Keratinocyte (primary cell): ENCODE measurements at regions not wholly inside any gene's neighbourhood (a gene's known extent, or its start where the extent isn't known, plus 50 kb on each side); places are given as distances from the start of the nearest gene placed in this dataset.
"Not testable (repeated sequence)": the region's sequence is repeated elsewhere in the genome, so short reads cannot be mapped to it uniquely, and the experiment has no call there.

Experiments
- DNase-seq: peaks from one replicate; pipeline ENCODE4 v3.0.0-alpha.2; 2011; ENCODE audit warnings: low read depth, missing footprints, low spot score
- FAIRE-seq: peaks from 2 replicates; lab custom pipeline; 2011; peaks lifted over from hg19 to GRCh38; lab: Jason Lieb, UNC
- H2AFZ ChIP-seq: 2 replicates; pipeline ENCODE4 v1.6.0; 2012; ENCODE audit warnings: low read length, control low read depth, inconsistent platforms; ENCODE audit not compliant: control insufficient read depth
- H3K27ac ChIP-seq: 2 replicates; pipeline ENCODE4 v1.5.1; 2011; ENCODE audit warnings: low read length; ENCODE audit not compliant: control insufficient read depth, insufficient read depth
- H3K27me3 ChIP-seq: 3 replicates; pipeline ENCODE4 v1.6.0; 2011; ENCODE audit warnings: low read length; ENCODE audit not compliant: control insufficient read depth, insufficient read depth; ENCODE audit errors: extremely low read depth
- H3K36me3 ChIP-seq, 2 experiments: 2 replicates in 1 of 2; 3 replicates in 1 of 2; pipeline ENCODE4 v1.5.1; 2011; ENCODE audit warnings: low read length in 2 of 2, mild to moderate bottlenecking in 1 of 2; ENCODE audit not compliant: control insufficient read depth in 2 of 2, insufficient read depth in 2 of 2; ENCODE audit errors: extremely low read depth in 1 of 2
- H3K4me1 ChIP-seq: 3 replicates; pipeline ENCODE4 v1.5.1; 2011; ENCODE audit warnings: low read length; ENCODE audit not compliant: control insufficient read depth, insufficient read depth; ENCODE audit errors: extremely low read depth
- H3K4me2 ChIP-seq: 3 replicates; pipeline ENCODE4 v1.6.0; 2011; ENCODE audit warnings: low read depth, low read length; ENCODE audit not compliant: control insufficient read depth, insufficient read depth; ENCODE audit errors: extremely low read depth
- H3K4me3 ChIP-seq, 3 experiments: fragments of 200-600 bp in 1 of 3; sonication (generic) in 1 of 3; 2 replicates in 2 of 3; 3 replicates in 1 of 3; pipeline ENCODE4 v1.5.1; 2011 to 2016; ENCODE audit warnings: low read length in 3 of 3, mild to moderate bottlenecking in 3 of 3, control low read depth in 2 of 3, inconsistent platforms in 1 of 3, low read depth in 1 of 3, mixed read lengths in 1 of 3, mixed run types in 1 of 3, moderate library complexity in 1 of 3; ENCODE audit not compliant: control insufficient read depth in 2 of 3, insufficient read depth in 2 of 3; ENCODE audit errors: extremely low read depth in 1 of 3
- H3K79me2 ChIP-seq: 2 replicates; pipeline ENCODE4 v1.6.0; 2012; ENCODE audit warnings: low read length; ENCODE audit not compliant: control insufficient read depth, insufficient read depth
- H3K9ac ChIP-seq: 3 replicates; pipeline ENCODE4 v1.6.0; 2011; ENCODE audit warnings: low read length; ENCODE audit not compliant: control insufficient read depth, insufficient read depth; ENCODE audit errors: extremely low read depth
- H3K9me1 ChIP-seq: 3 replicates; pipeline ENCODE4 v1.6.0; 2011; ENCODE audit warnings: low read length; ENCODE audit not compliant: control insufficient read depth, insufficient read depth; ENCODE audit errors: extremely low read depth
- H3K9me3 ChIP-seq: 2 replicates; pipeline ENCODE4 v1.5.1; 2012; ENCODE audit warnings: low read depth, low read length; ENCODE audit not compliant: control insufficient read depth
- H4K20me1 ChIP-seq: 3 replicates; pipeline ENCODE4 v1.6.0; 2011; ENCODE audit warnings: low read length; ENCODE audit not compliant: control insufficient read depth, insufficient read depth; ENCODE audit errors: extremely low read depth
- EZH2 ChIP-seq: IDR thresholded peaks from one replicate; pipeline ENCODE4 v1.6.1; 2012; ENCODE audit warnings: inconsistent platforms, mild to moderate bottlenecking, low read length, moderate library complexity
- dilution Hi-C: fragments of 300-500 bp; cut with MboI; formaldehyde crosslinking; loops from one replicate; pipeline ENCODE4 v1.7.0; 2020; ENCODE audit warnings: low sequenced_read_pairs; ENCODE audit not compliant: extremely low pct_ligation_motif_present
- TF ChIP-seq, protein P1 (sequence below), 3 experiments: IDR thresholded peaks in 1 of 3; conservative IDR thresholded peaks in 1 of 3; optimal IDR thresholded peaks in 1 of 3; 2 replicates in 2 of 3; 3 replicates in 1 of 3; pipeline versions ENCODE3 to v1.5.1; 2011; ENCODE audit warnings: low read length in 3 of 3, mild to moderate bottlenecking in 3 of 3, moderate library complexity in 2 of 3, control low read depth in 1 of 3, inconsistent platforms in 1 of 3; ENCODE audit not compliant: insufficient read depth in 2 of 3; ENCODE audit errors: extremely low read depth in 1 of 3

GRCh38 chr5:25669645-25670401, 1025.0 kb upstream of the CDH10 start:
- H3K36me3 ChIP-seq, result no peaks in the 10 kb centered on the region
- no peak overlapping the region for H3K4me2 ChIP-seq
- no peak for TF ChIP-seq EZH2
- TF ChIP-seq, protein P1, sequence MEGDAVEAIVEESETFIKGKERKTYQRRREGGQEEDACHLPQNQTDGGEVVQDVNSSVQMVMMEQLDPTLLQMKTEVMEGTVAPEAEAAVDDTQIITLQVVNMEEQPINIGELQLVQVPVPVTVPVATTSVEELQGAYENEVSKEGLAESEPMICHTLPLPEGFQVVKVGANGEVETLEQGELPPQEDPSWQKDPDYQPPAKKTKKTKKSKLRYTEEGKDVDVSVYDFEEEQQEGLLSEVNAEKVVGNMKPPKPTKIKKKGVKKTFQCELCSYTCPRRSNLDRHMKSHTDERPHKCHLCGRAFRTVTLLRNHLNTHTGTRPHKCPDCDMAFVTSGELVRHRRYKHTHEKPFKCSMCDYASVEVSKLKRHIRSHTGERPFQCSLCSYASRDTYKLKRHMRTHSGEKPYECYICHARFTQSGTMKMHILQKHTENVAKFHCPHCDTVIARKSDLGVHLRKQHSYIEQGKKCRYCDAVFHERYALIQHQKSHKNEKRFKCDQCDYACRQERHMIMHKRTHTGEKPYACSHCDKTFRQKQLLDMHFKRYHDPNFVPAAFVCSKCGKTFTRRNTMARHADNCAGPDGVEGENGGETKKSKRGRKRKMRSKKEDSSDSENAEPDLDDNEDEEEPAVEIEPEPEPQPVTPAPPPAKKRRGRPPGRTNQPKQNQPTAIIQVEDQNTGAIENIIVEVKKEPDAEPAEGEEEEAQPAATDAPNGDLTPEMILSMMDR (optimal IDR thresholded peaks at IDR 0.05 in 1 of 3, IDR thresholded peaks at IDR 0.05 in 1 of 3, conservative IDR thresholded peaks at IDR 0.05 in 1 of 3; ENCODE audit: extremely low read depth in 1 of 3, insufficient read depth in 2 of 3, low read length in 3 of 3), result no peak
- H3K27me3 ChIP-seq, result no peaks in the 10 kb centered on the region
- DNase-seq (no peak), FAIRE-seq (no peak)
- dilution Hi-C loops, result no loop called here
- no peaks in the 10 kb centered on the region for H3K9me3 ChIP-seq
- no peak overlapping the region for H3K27ac ChIP-seq
- no peak overlapping the region for H2AFZ ChIP-seq
- no peaks in the 10 kb centered on the region for H3K4me1 ChIP-seq
- H3K9me1 ChIP-seq, result no peaks in the 10 kb centered on the region
- no peak overlapping the region for H3K9ac ChIP-seq
- H3K4me3 ChIP-seq, result no peak overlapping the region
- H4K20me1 ChIP-seq, result no peaks in the 10 kb centered on the region
- no peaks in the 10 kb centered on the region for H3K79me2 ChIP-seq

DNA sequence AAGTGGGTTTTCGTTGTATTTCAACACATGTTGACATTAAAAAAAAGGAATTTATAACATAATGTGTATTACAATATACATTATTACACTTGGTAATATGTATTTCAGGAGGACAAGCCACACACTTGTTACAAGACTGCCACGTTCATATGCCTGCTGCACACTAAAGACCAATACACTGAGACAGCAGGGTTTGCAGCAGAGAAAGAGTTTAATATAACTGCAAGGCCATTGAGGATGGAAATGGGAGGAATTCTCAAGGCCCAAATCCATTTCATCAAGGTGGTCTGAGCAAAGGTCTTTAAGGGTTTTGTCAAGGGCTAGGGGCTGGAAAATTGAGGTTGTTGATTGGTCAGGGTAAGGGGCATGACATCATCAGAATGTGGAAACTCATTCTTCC, 1017.8 kb upstream of the CDH10 start:
- Histone ChIP-seq H3K9me3 (no peaks in the 10 kb centered on the region), H3K9ac (no peak overlapping the region), H3K27ac (no peak overlapping the region), H3K9me1 (no peaks in the 10 kb centered on the region), H3K4me3 (no peak overlapping the region), H3K36me3 (no peaks in the 10 kb centered on the region), H2AFZ (no peak overlapping the region), H3K27me3 (no peaks in the 10 kb centered on the region), H4K20me1 (no peaks in the 10 kb centered on the region), H3K79me2 (no peaks in the 10 kb centered on the region), H3K4me2 (no peak overlapping the region), H3K4me1 (no peaks in the 10 kb centered on the region)
- DNase-seq, result no peak
- FAIRE-seq, result no peak
- dilution Hi-C loops, result no loop called here
- TF ChIP-seq EZH2, result no peak
- TF ChIP-seq, protein P1 (optimal IDR thresholded peaks at IDR 0.05 in 1 of 3, IDR thresholded peaks at IDR 0.05 in 1 of 3, conservative IDR thresholded peaks at IDR 0.05 in 1 of 3; ENCODE audit: extremely low read depth in 1 of 3, insufficient read depth in 2 of 3, low read length in 3 of 3), result no peak

DNA sequence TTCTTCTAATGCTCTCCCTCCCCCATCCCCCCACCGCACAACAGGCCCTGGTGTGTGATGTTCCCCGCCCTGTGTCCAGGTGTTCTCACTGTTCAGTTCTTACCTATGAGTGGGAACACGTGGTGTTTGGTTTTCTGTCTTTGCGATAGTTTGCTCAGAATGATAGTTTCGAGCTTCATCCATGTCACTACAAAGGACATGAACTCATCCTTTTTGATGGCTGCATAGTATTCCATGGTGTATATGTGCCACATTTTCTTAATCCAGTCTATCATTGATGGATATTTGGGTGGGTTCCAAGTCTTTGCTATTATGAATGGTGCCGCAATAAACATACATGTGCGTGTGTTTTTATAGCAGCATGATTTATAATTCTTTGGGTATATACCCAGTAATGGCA, 1005.5 kb upstream of the CDH10 start:
- H3K9me1 ChIP-seq, FAIRE-seq, dilution Hi-C loops, H4K20me1 ChIP-seq, H2AFZ ChIP-seq, H3K4me3 ChIP-seq, H3K79me2 ChIP-seq, H3K9ac ChIP-seq, DNase-seq, H3K36me3 ChIP-seq, H3K9me3 ChIP-seq, H3K4me2 ChIP-seq, H3K27ac ChIP-seq, H3K27me3 ChIP-seq, H3K4me1 ChIP-seq: not testable (repeated sequence)
